ENCODE measurements at regions not wholly inside any gene's neighbourhood (a gene's known extent, or its start where the extent isn't known, plus 50 kb on each side); places are given as distances from the start of the nearest gene placed in this dataset.

DNA sequence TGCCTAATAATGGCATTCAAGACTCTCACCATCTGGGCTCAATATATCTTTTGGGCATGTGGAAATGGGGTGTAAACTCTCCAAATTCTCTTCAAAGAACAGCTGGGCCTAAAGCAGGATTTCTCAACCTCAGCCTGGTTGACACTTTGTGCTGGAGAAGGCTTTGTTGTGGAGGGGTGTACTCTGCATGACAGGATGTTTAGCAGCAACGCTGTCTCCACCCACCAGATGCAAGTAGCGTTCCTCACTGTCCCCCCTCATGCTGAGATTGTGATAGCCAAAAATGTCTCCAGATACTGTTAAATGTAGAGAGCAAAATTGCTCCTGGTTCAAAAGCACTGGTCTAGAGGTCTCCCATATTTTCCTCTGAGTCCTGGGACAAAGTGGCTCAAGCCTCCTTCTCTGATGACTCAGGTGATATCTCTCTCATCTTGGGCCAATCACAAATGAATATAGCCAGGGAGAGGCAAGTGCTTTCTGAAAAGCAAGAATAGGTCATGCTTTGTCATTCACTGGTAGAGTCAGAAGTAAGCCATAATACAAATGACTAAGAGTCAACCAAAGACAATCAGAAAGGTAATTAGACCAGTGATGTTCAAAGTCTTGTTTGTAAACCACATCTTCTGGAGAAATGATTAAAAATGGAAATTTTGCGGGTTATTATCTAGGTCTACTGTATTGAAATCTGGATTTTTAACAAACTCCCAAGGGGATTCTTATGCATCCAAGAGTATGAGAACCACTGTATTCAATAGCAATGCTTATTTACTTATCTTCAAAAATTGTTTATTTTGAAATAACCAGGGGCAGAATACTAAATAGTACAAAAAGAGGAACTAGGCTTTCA lies 330.8 kb downstream of the PTEN start:
- no peak for DNase-seq (ENCODE audit: low read depth)
- H3K4me3 ChIP-seq (ENCODE audit: low read depth, low read length) = no peak overlapping the region
- TF ChIP-seq, protein P1, sequence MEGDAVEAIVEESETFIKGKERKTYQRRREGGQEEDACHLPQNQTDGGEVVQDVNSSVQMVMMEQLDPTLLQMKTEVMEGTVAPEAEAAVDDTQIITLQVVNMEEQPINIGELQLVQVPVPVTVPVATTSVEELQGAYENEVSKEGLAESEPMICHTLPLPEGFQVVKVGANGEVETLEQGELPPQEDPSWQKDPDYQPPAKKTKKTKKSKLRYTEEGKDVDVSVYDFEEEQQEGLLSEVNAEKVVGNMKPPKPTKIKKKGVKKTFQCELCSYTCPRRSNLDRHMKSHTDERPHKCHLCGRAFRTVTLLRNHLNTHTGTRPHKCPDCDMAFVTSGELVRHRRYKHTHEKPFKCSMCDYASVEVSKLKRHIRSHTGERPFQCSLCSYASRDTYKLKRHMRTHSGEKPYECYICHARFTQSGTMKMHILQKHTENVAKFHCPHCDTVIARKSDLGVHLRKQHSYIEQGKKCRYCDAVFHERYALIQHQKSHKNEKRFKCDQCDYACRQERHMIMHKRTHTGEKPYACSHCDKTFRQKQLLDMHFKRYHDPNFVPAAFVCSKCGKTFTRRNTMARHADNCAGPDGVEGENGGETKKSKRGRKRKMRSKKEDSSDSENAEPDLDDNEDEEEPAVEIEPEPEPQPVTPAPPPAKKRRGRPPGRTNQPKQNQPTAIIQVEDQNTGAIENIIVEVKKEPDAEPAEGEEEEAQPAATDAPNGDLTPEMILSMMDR (IDR thresholded peaks at IDR 0.05; ENCODE audit: insufficient read depth, low read depth, low read length, missing control alignments) = no peak

DNA sequence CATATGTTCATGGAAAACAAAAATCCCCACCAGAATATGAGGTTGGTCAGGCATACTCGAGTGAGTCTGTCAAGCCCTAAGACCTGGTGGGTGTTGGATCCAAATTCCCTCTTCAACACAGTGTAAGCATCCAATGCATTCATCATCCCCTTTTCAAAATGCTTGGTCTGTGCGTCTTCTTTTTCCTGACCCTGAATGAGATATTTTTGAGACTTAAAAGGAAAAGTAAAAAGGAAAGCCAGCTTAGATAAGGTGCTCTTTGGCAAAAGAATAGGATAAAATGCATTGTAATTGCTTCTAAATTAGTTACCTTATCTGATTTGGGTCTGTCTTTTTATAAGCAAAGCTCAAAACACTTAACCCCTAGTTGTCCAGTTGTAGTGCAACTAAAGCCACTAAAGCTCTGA lies 331.5 kb downstream of the PTEN start:
- DNase-seq (ENCODE audit: low read depth) = no peak
- TF ChIP-seq, protein P1 (IDR thresholded peaks at IDR 0.05; ENCODE audit: insufficient read depth, low read depth, low read length, missing control alignments) = no peak
- no peak overlapping the region for H3K4me3 ChIP-seq (ENCODE audit: low read depth, low read length)

DNA sequence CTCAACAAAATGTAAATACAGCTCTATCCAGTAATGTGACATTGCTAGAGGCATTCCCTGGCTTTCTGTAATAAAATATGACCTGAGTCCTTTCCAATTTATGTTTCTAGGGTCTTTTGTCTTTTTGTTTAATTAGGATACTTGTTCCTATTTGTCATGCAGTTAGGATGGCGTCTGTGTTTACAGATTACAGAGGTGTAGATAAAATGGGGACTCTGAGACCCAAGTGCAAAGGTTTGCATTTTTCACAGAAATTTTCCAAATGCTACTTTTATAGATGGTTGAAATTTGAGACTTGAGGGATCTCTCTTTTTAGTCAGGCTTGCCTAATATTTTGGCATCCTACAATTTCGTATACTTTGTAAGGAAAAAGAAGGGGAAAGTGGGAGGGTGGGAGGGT lies 332.4 kb downstream of the PTEN start:
- TF ChIP-seq, protein P1 (IDR thresholded peaks at IDR 0.05; ENCODE audit: insufficient read depth, low read depth, low read length, missing control alignments) = no peak
- H3K4me3 ChIP-seq (ENCODE audit: low read depth, low read length) = no peak overlapping the region
- DNase-seq (ENCODE audit: low read depth) = no peak

DNA sequence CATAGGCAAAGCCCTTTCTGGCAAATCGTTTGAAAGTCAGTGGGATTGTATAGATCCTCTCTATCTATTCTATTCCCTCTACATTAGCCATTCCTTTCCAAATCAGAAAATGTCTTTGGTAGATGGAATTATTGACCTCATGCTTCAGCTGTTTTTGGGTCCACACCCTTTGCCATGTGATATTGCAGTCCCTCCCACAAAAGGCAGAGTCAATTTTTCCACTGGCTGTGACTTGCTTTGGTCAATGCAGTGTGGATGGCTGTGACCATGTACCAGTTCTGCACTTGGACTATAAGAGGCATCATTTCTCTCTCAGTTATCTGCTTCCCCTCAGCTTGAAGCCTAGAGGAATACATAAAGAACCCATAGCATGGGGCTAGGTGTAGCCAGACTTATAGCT lies 332.9 kb downstream of the PTEN start:
- DNase-seq (ENCODE audit: low read depth) = no peak
- TF ChIP-seq, protein P1 (IDR thresholded peaks at IDR 0.05; ENCODE audit: insufficient read depth, low read depth, low read length, missing control alignments) = no peak
- H3K4me3 ChIP-seq (ENCODE audit: low read depth, low read length) = no peak overlapping the region

DNA sequence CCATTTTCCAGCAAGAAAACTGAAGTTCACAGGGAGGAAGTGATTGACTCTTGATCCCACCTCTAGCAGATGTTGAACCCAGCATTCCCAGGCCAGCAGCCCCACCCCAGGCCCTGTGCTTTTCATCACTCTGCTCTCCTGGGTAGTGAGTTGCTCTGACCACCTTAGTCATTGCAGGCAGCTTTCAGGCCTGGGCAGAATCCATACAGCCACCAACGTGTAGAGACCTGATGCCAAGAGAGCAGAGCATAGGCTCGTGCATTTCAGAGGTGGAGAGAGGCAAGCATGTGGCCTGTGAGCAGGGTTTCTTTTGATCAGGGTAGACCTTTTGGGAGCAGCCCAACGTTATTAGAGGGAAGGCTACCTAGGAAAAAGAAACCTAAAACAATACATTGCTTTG lies 334.6 kb downstream of the PTEN start:
- H3K4me3 ChIP-seq (ENCODE audit: low read depth, low read length) = no peak overlapping the region
- TF ChIP-seq, protein P1 (IDR thresholded peaks at IDR 0.05; ENCODE audit: insufficient read depth, low read depth, low read length, missing control alignments) = no peak
- no peak for DNase-seq (ENCODE audit: low read depth)

DNA sequence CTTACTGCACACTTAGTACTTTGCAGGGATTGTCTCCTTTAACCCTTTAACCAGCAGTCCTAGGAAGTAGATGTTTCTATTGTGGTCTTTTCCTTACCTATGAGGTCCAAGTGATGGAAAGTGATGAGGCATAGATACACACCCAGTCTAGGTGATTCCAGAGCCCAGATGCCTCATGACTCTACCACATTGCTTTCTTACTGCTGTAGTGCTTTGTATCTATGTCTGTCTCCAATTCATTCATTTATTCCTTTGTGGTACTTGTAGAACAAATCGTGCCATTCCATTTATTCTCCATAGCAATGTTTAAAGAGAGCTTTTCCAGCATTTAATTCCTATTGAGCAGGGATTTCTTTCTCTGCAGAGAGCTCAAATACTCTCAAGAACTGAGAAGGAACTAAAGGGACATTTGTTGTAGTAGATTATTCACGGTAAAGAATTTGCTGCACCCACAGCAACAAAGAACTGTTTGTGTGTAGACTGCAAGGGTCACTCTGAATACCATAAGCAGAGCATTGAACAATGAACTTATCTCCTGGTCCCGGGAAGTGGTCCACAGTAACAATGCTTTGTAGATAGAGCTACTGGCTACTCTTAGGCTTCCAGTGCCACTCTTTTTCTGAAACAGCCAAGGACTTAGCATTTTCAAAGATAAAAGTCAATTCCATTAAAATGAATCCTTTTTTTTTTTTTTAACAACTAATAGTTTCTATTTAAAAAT lies 337.0 kb downstream of the PTEN start:
- no peak overlapping the region for H3K4me3 ChIP-seq (ENCODE audit: low read depth, low read length)
- TF ChIP-seq, protein P1 (IDR thresholded peaks at IDR 0.05; ENCODE audit: insufficient read depth, low read depth, low read length, missing control alignments) = no peak
- no peak for DNase-seq (ENCODE audit: low read depth)
